CD14-positive monocyte (primary cell): ENCODE measurements at regions not wholly inside any gene's neighbourhood (a gene's known extent, or its start where the extent isn't known, plus 50 kb on each side); places are given as distances from the start of the nearest gene placed in this dataset.

Experiments
- DNase-seq, 3 donors: peaks; one replicate each; pipeline ENCODE4 v3.0.0-alpha.2; 2011 to 2022
- H2AFZ ChIP-seq: 2 replicates; pipeline ENCODE4 v1.6.0; 2012; ENCODE audit warnings: mild to moderate bottlenecking, low read depth, low read length, inconsistent platforms; ENCODE audit not compliant: insufficient read depth, poor library complexity, severe bottlenecking
- H3K27ac ChIP-seq, 2 donors: 1 replicate in 1 of 2; 2 replicates in 1 of 2; pipeline ENCODE4 v1.5.1; 2012 to 2013; ENCODE audit warnings: low read length in 2 of 2, control low read depth in 1 of 2, inconsistent platforms in 1 of 2, low read depth in 1 of 2, mild to moderate bottlenecking in 1 of 2
- H3K27me3 ChIP-seq, 2 donors: one replicate each; pipeline versions ENCODE4 v1.6.0 to v1.6.1; 2011 to 2013; ENCODE audit warnings: low read length in 2 of 2; ENCODE audit not compliant: control insufficient read depth in 2 of 2, insufficient read depth in 2 of 2
- H3K36me3 ChIP-seq, 2 donors: replicated peaks in 1 of 2; 1 replicate in 1 of 2; 2 replicates in 1 of 2; pipeline versions ENCODE4 v1.5.1 to v1.6.1; 2012 to 2013; ENCODE audit warnings: low read length in 2 of 2, control low read depth in 1 of 2, inconsistent platforms in 1 of 2, mild to moderate bottlenecking in 1 of 2; ENCODE audit not compliant: insufficient read depth in 2 of 2, control insufficient read depth in 1 of 2
- H3K4me1 ChIP-seq, 2 donors: 1 replicate in 1 of 2; 2 replicates in 1 of 2; pipeline versions ENCODE4 v1.5.1 to v1.6.1; 2012 to 2013; ENCODE audit warnings: low read length in 2 of 2, control low read depth in 1 of 2, inconsistent platforms in 1 of 2, mild to moderate bottlenecking in 1 of 2, moderate library complexity in 1 of 2; ENCODE audit not compliant: insufficient read depth in 2 of 2, control insufficient read depth in 1 of 2
- H3K4me2 ChIP-seq: replicated peaks from 2 replicates; pipeline ENCODE3; 2012; ENCODE audit warnings: low read length, moderate library complexity, mild to moderate bottlenecking; ENCODE audit not compliant: poor library complexity, severe bottlenecking; ENCODE audit errors: extremely low read depth
- H3K4me3 ChIP-seq, 3 experiments: fragments of 200-600 bp in 1 of 3; sonication (generic) in 1 of 3; replicated peaks in 1 of 3; 1 replicate in 2 of 3; 2 replicates in 1 of 3; pipeline ENCODE4 v1.5.1; 2011 to 2013; ENCODE audit warnings: low read length in 3 of 3, mild to moderate bottlenecking in 3 of 3, control low read depth in 2 of 3, low read depth in 2 of 3, inconsistent platforms in 1 of 3, moderate library complexity in 1 of 3
- H3K79me2 ChIP-seq: 2 replicates; pipeline ENCODE4 v1.6.0; 2012; ENCODE audit warnings: mild to moderate bottlenecking, control low read depth, inconsistent platforms, low read length, moderate library complexity; ENCODE audit not compliant: insufficient read depth
- H3K9ac ChIP-seq: 2 replicates; pipeline ENCODE4 v1.6.0; 2017; ENCODE audit warnings: low read length, mild to moderate bottlenecking; ENCODE audit not compliant: insufficient read depth, poor library complexity, severe bottlenecking
- H3K9me3 ChIP-seq, 2 donors: replicated peaks in 1 of 2; 1 replicate in 1 of 2; 2 replicates in 1 of 2; pipeline versions ENCODE4 v1.5.1 to v1.6.1; 2012 to 2013; ENCODE audit warnings: low read length in 2 of 2, control low read depth in 1 of 2; ENCODE audit not compliant: control insufficient read depth in 1 of 2, insufficient read depth in 1 of 2
- H4K20me1 ChIP-seq: 2 replicates; pipeline ENCODE4 v1.6.0; 2012; ENCODE audit warnings: mild to moderate bottlenecking, low read length, control low read depth, moderate library complexity; ENCODE audit not compliant: insufficient read depth
- H3K27ac Mint-ChIP-seq, 7 donors: one replicate each; pipeline ENCODE4 v1.8.0; 2020; ENCODE audit warnings: mild to moderate bottlenecking in 7 of 7, mixed read lengths in 7 of 7, moderate library complexity in 6 of 7, inconsistent platforms in 2 of 7
- H3K27me3 Mint-ChIP-seq, 3 donors: one replicate each; pipeline ENCODE4 v1.8.0; 2021 to 2022; ENCODE audit warnings: low read depth in 3 of 3, mild to moderate bottlenecking in 3 of 3, mixed read lengths in 3 of 3, moderate library complexity in 3 of 3, inconsistent platforms in 1 of 3
- H3K36me3 Mint-ChIP-seq, 2 donors: one replicate each; pipeline ENCODE4 v1.8.0; 2020; ENCODE audit warnings: mixed read lengths in 2 of 2, inconsistent platforms in 1 of 2, mild to moderate bottlenecking in 1 of 2
- H3K4me1 Mint-ChIP-seq: one replicate; pipeline ENCODE4 v1.8.0; 2020; ENCODE audit warnings: mild to moderate bottlenecking, mixed read lengths
- H3K4me3 Mint-ChIP-seq, 2 donors: one replicate each; pipeline ENCODE4 v1.8.0; 2020; ENCODE audit warnings: mild to moderate bottlenecking in 2 of 2, mixed read lengths in 2 of 2, moderate library complexity in 1 of 2
- H3K9me3 Mint-ChIP-seq, 7 donors: one replicate each; pipeline ENCODE4 v1.8.0; 2020 to 2022; ENCODE audit warnings: mixed read lengths in 7 of 7, mild to moderate bottlenecking in 6 of 7, moderate library complexity in 6 of 7, inconsistent platforms in 2 of 7
- WGBS: methylation state at CpG from one replicate; pipeline ENCODE4 v1.1.5; 2013; ENCODE audit warnings: missing lambda C conversion rate; ENCODE audit not compliant: insufficient coverage; 5-methylcytosine and 5-hydroxymethylcytosine counted together
- intact Hi-C, 2 donors: fragments of 100-400 bp; cut with micrococcal nuclease; formaldehyde crosslinking; loops; one replicate each; pipeline versions ENCODE4 v1.15.0 to v1.15.1; 2023
- TF ChIP-seq, protein P1 (sequence below): fragments of 200-600 bp; IDR thresholded peaks from one replicate; pipeline ENCODE4 v1.8.0; 2022; ENCODE audit warnings: antibody characterized with exemption, mild to moderate bottlenecking

GRCh38 chr9:81373294-81373693, 316.1 kb downstream of the TLE1 start:
- Mint-ChIP-seq H3K4me1 (peaks cover 7% of the 10 kb centered on the region), H3K4me3 (no peak overlapping the region), H3K27me3 (no peaks in the 10 kb centered on the region), H3K9me3 (peaks cover 0 to 4% (median 0%) of the 10 kb centered on the region in 7 donors), H3K36me3 (no peaks in the 10 kb centered on the region), H3K27ac (no peak overlapping the region)
- peaks cover 0 to 9% of the 10 kb centered on the region in 2 donors for H3K4me1 ChIP-seq
- no peaks in the 10 kb centered on the region for H3K79me2 ChIP-seq
- DNase-seq = no peak
- no peaks in the 10 kb centered on the region for H3K27me3 ChIP-seq
- H3K9ac ChIP-seq = no peak overlapping the region
- no peak overlapping the region for H3K4me2 ChIP-seq
- H2AFZ ChIP-seq = no peak overlapping the region
- TF ChIP-seq, protein P1, sequence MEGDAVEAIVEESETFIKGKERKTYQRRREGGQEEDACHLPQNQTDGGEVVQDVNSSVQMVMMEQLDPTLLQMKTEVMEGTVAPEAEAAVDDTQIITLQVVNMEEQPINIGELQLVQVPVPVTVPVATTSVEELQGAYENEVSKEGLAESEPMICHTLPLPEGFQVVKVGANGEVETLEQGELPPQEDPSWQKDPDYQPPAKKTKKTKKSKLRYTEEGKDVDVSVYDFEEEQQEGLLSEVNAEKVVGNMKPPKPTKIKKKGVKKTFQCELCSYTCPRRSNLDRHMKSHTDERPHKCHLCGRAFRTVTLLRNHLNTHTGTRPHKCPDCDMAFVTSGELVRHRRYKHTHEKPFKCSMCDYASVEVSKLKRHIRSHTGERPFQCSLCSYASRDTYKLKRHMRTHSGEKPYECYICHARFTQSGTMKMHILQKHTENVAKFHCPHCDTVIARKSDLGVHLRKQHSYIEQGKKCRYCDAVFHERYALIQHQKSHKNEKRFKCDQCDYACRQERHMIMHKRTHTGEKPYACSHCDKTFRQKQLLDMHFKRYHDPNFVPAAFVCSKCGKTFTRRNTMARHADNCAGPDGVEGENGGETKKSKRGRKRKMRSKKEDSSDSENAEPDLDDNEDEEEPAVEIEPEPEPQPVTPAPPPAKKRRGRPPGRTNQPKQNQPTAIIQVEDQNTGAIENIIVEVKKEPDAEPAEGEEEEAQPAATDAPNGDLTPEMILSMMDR = no peak
- H3K27ac ChIP-seq = no peak overlapping the region
- H3K36me3 ChIP-seq = no peaks in the 10 kb centered on the region
- no peaks in the 10 kb centered on the region for H4K20me1 ChIP-seq
- 70% methylated on average over 1 of the region's 4 CpGs for WGBS
- no peaks in the 10 kb centered on the region for H3K9me3 ChIP-seq
- no peak overlapping the region for H3K4me3 ChIP-seq
- intact Hi-C loops = no loop called here

DNA sequence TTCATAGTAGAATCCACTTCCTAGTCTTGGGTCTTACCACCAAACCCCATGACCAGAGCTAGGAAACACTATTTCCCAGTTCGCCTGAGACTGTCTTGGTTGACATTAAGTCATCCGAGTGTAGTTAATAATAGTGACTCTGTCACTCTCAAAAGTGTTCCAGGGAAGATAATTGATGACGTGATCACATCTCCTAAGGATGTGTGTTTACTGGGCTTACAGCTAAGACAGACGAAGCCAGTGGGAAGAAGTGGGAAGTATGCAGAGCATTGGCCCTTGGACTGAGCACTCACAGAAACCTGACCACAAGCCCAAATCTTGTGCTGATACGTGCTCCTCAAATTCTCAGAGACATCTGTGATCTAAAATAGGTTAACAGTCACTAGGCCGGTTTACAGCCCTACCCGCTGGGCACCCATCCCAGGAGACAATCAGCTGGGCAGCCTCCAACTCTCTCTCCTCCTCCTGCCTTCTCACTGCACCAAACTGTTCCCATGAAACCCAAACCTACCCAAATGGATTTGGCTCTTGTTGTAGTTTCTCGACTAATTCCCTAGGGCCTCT, 316.6 kb downstream of the TLE1 start:
- Mint-ChIP-seq H3K36me3 (no peaks in the 10 kb centered on the region), H3K4me1 (peaks cover 7% of the 10 kb centered on the region), H3K27ac (no peak overlapping the region), H3K27me3 (peaks cover 0 to 1% (median 0%) of the 10 kb centered on the region in 3 donors), H3K4me3 (no peak overlapping the region), H3K9me3 (peaks cover 0 to 4% (median 0%) of the 10 kb centered on the region in 7 donors)
- Histone ChIP-seq H3K27ac (no peak overlapping the region), H3K27me3 (no peaks in the 10 kb centered on the region), H3K79me2 (no peaks in the 10 kb centered on the region), H4K20me1 (no peaks in the 10 kb centered on the region), H3K9me3 (no peaks in the 10 kb centered on the region), H3K36me3 (no peaks in the 10 kb centered on the region), H3K4me1 (peaks cover 0 to 9% of the 10 kb centered on the region in 2 donors), H3K9ac (no peak overlapping the region), H2AFZ (no peak overlapping the region), H3K4me3 (no peak overlapping the region), H3K4me2 (no peak overlapping the region)
- WGBS = 91% methylated on average over 8 of the region's 8 CpGs
- TF ChIP-seq, protein P1 = no peak
- no peak for DNase-seq
- intact Hi-C loops = no loop called here
